ENCODE measurements at regions not wholly inside any gene's neighbourhood (a gene's known extent, or its start where the extent isn't known, plus 50 kb on each side); places are given as distances from the start of the nearest gene placed in this dataset.

- intact Hi-C loops (cut with DNase I), result no loop called here
- DNase-seq, result no peak
- WGBS (ENCODE audit: insufficient coverage, low coverage, low lambda C conversion rate, missing lambda C conversion rate), result 66% methylated on average over 5 of the region's 5 CpGs
Measured at GRCh38 chr12:91586015-91586414, 403.4 kb upstream of the DCN start.

GRCh38 chr12:91582811-91583210, 400.2 kb upstream of the DCN start:
- no peaks in the 10 kb centered on the region for H3K27me3 ChIP-seq
- no peak for TF ChIP-seq CTCF (IDR thresholded peaks at IDR 0.05)
- H3K4me1 ChIP-seq, result no peaks in the 10 kb centered on the region
- no peaks in the 10 kb centered on the region for H3K36me3 ChIP-seq
- DNase-seq, result no peak
- ATAC-seq, result no peak
- H3K9me3 ChIP-seq, result no peaks in the 10 kb centered on the region
- no peak overlapping the region for H3K27ac ChIP-seq
- no peak overlapping the region for H3K4me3 ChIP-seq
- WGBS (ENCODE audit: insufficient coverage, low coverage, low lambda C conversion rate, missing lambda C conversion rate), result 100% methylated on average over 1 of the region's 3 CpGs
- intact Hi-C loops (cut with DNase I), result no loop called here

More at GRCh38 chr12:91586015-91586414, 403.4 kb upstream of the DCN start:
- H3K27ac ChIP-seq, result no peak overlapping the region
- no peak overlapping the region for H3K4me3 ChIP-seq
- no peak for TF ChIP-seq POLR2A (IDR thresholded peaks at IDR 0.05)
- no peak for TF ChIP-seq CTCF (IDR thresholded peaks at IDR 0.05)
- no peak for ATAC-seq
- H3K9me3 ChIP-seq, result no peaks in the 10 kb centered on the region
- H3K4me1 ChIP-seq, result no peaks in the 10 kb centered on the region
- no peaks in the 10 kb centered on the region for H3K36me3 ChIP-seq
- no peaks in the 10 kb centered on the region for H3K27me3 ChIP-seq

GRCh38 chr12:91579516-91580263, 397.1 kb upstream of the DCN start:
- no peak for ATAC-seq

GRCh38 chr12:91577586-91578539, 395.2 kb upstream of the DCN start:
- H3K4me1 ChIP-seq, result no peaks in the 10 kb centered on the region
- WGBS (ENCODE audit: insufficient coverage, low coverage, low lambda C conversion rate, missing lambda C conversion rate), result 3% methylated on average over 7 of the region's 7 CpGs
- H3K4me3 ChIP-seq, result peak overlapping the region in 2 of 3 donors; percentile 33 to 34

More at GRCh38 chr12:91579516-91580263, 397.1 kb upstream of the DCN start:
- no peaks in the 10 kb centered on the region for H3K36me3 ChIP-seq
- H3K27ac ChIP-seq, result no peak overlapping the region
- WGBS (ENCODE audit: insufficient coverage, low coverage, low lambda C conversion rate, missing lambda C conversion rate), result 73% methylated on average over 3 of the region's 3 CpGs
- no peak for DNase-seq
- intact Hi-C loops (cut with DNase I), result no loop called here
- H3K27me3 ChIP-seq, result no peaks in the 10 kb centered on the region
- no peaks in the 10 kb centered on the region for H3K4me1 ChIP-seq
- H3K9me3 ChIP-seq, result no peaks in the 10 kb centered on the region
- no peak for TF ChIP-seq POLR2A (IDR thresholded peaks at IDR 0.05)
- no peak for TF ChIP-seq CTCF (IDR thresholded peaks at IDR 0.05)
- no peak overlapping the region for H3K4me3 ChIP-seq

More at GRCh38 chr12:91577586-91578539, 395.2 kb upstream of the DCN start:
- Histone ChIP-seq H3K9me3 (no peaks in the 10 kb centered on the region), H3K27ac (no peak overlapping the region), H3K27me3 (no peaks in the 10 kb centered on the region), H3K36me3 (no peaks in the 10 kb centered on the region)
- ATAC-seq, result peak; percentile 86 to 94 (median 88)
- TF ChIP-seq CTCF (IDR thresholded peaks at IDR 0.05) (peak; percentile 57 to 68 (median 65)), POLR2A (IDR thresholded peaks at IDR 0.05) (no peak)
- DNase-seq, result no peak
- intact Hi-C loops (cut with DNase I), result no loop called here

Measured in right lobe of liver (tissue), 6 donors.